Activated CD8-positive, alpha-beta memory T cell treated with anti-CD3 and anti-CD28 coated beads, Interleukin-2, amount 50 U/mL, for 48 hours (primary cell): ENCODE measurements at regions not wholly inside any gene's neighbourhood (a gene's known extent, or its start where the extent isn't known, plus 50 kb on each side); places are given as distances from the start of the nearest gene placed in this dataset.

Experiments
- DNase-seq: peaks from one replicate; pipeline ENCODE4 v3.0.0-alpha.2; 2020

GRCh38 chr13:85662186-85662585 lies 137.0 kb downstream of the SLITRK6 start:
- no peak for DNase-seq

- DNase-seq: no peak
Measured at GRCh38 chr13:85661675-85662074, 137.5 kb downstream of the SLITRK6 start.

- no peak for DNase-seq
Measured at GRCh38 chr13:85659493-85659892, 139.7 kb downstream of the SLITRK6 start.

- no peak for DNase-seq
Measured at GRCh38 chr13:85657942-85658341, 141.3 kb downstream of the SLITRK6 start.

GRCh38 chr13:85655040-85655439 lies 144.2 kb downstream of the SLITRK6 start:
- no peak for DNase-seq

GRCh38 chr13:85654227-85654626 lies 145.0 kb downstream of the SLITRK6 start:
- DNase-seq: no peak

- DNase-seq: no peak
Measured at GRCh38 chr13:85653681-85654080, 145.5 kb downstream of the SLITRK6 start.

- no peak for DNase-seq
Measured at GRCh38 chr13:85652491-85652890, 146.7 kb downstream of the SLITRK6 start.

- DNase-seq: no peak
Measured at GRCh38 chr13:85651440-85651839, 147.8 kb downstream of the SLITRK6 start.

- DNase-seq: no peak
Measured at GRCh38 chr13:85650613-85651012, 148.6 kb downstream of the SLITRK6 start.

- no peak for DNase-seq
Measured at GRCh38 chr13:85640727-85641126, 158.5 kb downstream of the SLITRK6 start.

GRCh38 chr13:85638815-85639393 lies 160.3 kb downstream of the SLITRK6 start:
- DNase-seq: no peak

GRCh38 chr13:85638265-85638664 lies 161.0 kb downstream of the SLITRK6 start:
- no peak for DNase-seq

GRCh38 chr13:85632526-85633195 lies 166.6 kb downstream of the SLITRK6 start:
- DNase-seq: no peak

GRCh38 chr13:85631801-85632200 lies 167.4 kb downstream of the SLITRK6 start:
- DNase-seq: no peak

- no peak for DNase-seq
Measured at GRCh38 chr13:85626603-85627002, 172.6 kb downstream of the SLITRK6 start.

GRCh38 chr13:85619321-85619720 lies 179.9 kb downstream of the SLITRK6 start:
- no peak for DNase-seq

- no peak for DNase-seq
Measured at GRCh38 chr13:85618521-85618920, 180.7 kb downstream of the SLITRK6 start.

GRCh38 chr13:85616275-85616674 lies 182.9 kb downstream of the SLITRK6 start:
- DNase-seq: no peak

GRCh38 chr13:85615031-85615430 lies 184.2 kb downstream of the SLITRK6 start:
- no peak for DNase-seq

GRCh38 chr13:85610024-85610423 lies 189.2 kb downstream of the SLITRK6 start:
- DNase-seq: no peak

- DNase-seq: no peak
Measured at GRCh38 chr13:85608255-85608829, 190.9 kb downstream of the SLITRK6 start.

GRCh38 chr13:85603735-85604134 lies 195.5 kb downstream of the SLITRK6 start:
- DNase-seq: no peak

GRCh38 chr13:85601526-85601925 lies 197.7 kb downstream of the SLITRK6 start:
- no peak for DNase-seq
